AG09309 (cell line): ENCODE measurements at regions not wholly inside any gene's neighbourhood (a gene's known extent, or its start where the extent isn't known, plus 50 kb on each side); places are given as distances from the start of the nearest gene placed in this dataset.

Experiments used
- DNase-seq: peaks from one replicate; pipeline ENCODE4 v3.0.0-alpha.2; 2010; ENCODE audit warnings: low read depth
- H3K4me3 ChIP-seq: 2 replicates; pipeline ENCODE4 v1.5.1; 2011; ENCODE audit warnings: mild to moderate bottlenecking, low read depth, low read length, moderate library complexity; ENCODE audit not compliant: control insufficient read depth
- CTCF ChIP-seq: IDR thresholded peaks from 2 replicates; pipeline ENCODE4 v1.5.1; 2011; ENCODE audit warnings: mild to moderate bottlenecking, low read depth, low read length, inconsistent platforms; ENCODE audit not compliant: insufficient read depth, control insufficient read depth; ENCODE audit errors: missing control alignments

GRCh38 chr2:121972203-121972602 lies 216.8 kb downstream of the TSN start:
- DNase-seq: no peak
- H3K4me3 ChIP-seq: no peak overlapping the region
- TF ChIP-seq CTCF: no peak

GRCh38 chr2:121974897-121975661 lies 219.6 kb downstream of the TSN start:
- TF ChIP-seq CTCF: peak; percentile 57
- H3K4me3 ChIP-seq: no peak overlapping the region; the same call in 1 of the 2 replicates
- peak; percentile 33 for DNase-seq

- no peak for DNase-seq
- TF ChIP-seq CTCF: no peak
These were observed 221.5 kb downstream of the TSN start for GRCh38 chr2:121976926-121977325.

GRCh38 chr2:121977326-121977725 lies 221.9 kb downstream of the TSN start:
- no peak overlapping the region for H3K4me3 ChIP-seq
- TF ChIP-seq CTCF: no peak
- no peak for DNase-seq

More at GRCh38 chr2:121976926-121977325, 221.5 kb downstream of the TSN start:
- H3K4me3 ChIP-seq: no peak overlapping the region

GRCh38 chr2:121992700-121993099 lies 237.2 kb downstream of the TSN start:
- TF ChIP-seq CTCF: no peak
- no peak overlapping the region for H3K4me3 ChIP-seq
- no peak for DNase-seq

GRCh38 chr2:121993682-121994081 lies 238.2 kb downstream of the TSN start:
- TF ChIP-seq CTCF: peak; percentile 31
- no peak for DNase-seq
- H3K4me3 ChIP-seq: no peak overlapping the region
